ENCODE measurements at regions not wholly inside any gene's neighbourhood (a gene's known extent, or its start where the extent isn't known, plus 50 kb on each side); places are given as distances from the start of the nearest gene placed in this dataset.

GRCh38 chr21:15601390-15601789, 128.4 kb upstream of the USP25 start:
- DNase-seq (no peak), FAIRE-seq (no peak)
- no peaks in the 10 kb centered on the region for H3K36me3 ChIP-seq (ENCODE audit: control insufficient read depth in 2 of 3, insufficient read depth in 3 of 3, low read length in 3 of 3)
- no peak overlapping the region for H3K27ac ChIP-seq (ENCODE audit: low read depth in 2 of 2, low read length in 2 of 2)
- no peaks in the 10 kb centered on the region for H3K9me3 ChIP-seq (ENCODE audit: control insufficient read depth in 2 of 3, insufficient read depth in 1 of 3, low read length in 3 of 3)
- no peaks in the 10 kb centered on the region for H3K4me1 ChIP-seq (ENCODE audit: control insufficient read depth in 2 of 3, insufficient read depth in 2 of 3, low read depth in 1 of 3, low read length in 3 of 3)
- no peak overlapping the region for H3K9ac ChIP-seq (ENCODE audit: low read length in 3 of 3)
- no peak for TF ChIP-seq CTCF (IDR thresholded peaks at IDR 0.05; ENCODE audit: borderline replicate concordance, extremely low read depth, insufficient read depth)
- H3K27me3 ChIP-seq (ENCODE audit: control insufficient read depth, insufficient read depth, low read length), result no peaks in the 10 kb centered on the region
- intact Hi-C loops (cut with DNase I), result no loop called here
- H3K4me3 ChIP-seq (ENCODE audit: low read length in 3 of 3), result no peak overlapping the region

GRCh38 chr21:15604413-15604812, 125.4 kb upstream of the USP25 start:
- Histone ChIP-seq H3K9ac (ENCODE audit: low read length in 3 of 3) (no peak overlapping the region), H3K27me3 (ENCODE audit: control insufficient read depth, insufficient read depth, low read length) (no peaks in the 10 kb centered on the region), H3K27ac (ENCODE audit: low read depth in 2 of 2, low read length in 2 of 2) (no peak overlapping the region), H3K4me3 (ENCODE audit: low read length in 3 of 3) (no peak overlapping the region), H3K4me1 (ENCODE audit: control insufficient read depth in 2 of 3, insufficient read depth in 2 of 3, low read depth in 1 of 3, low read length in 3 of 3) (no peaks in the 10 kb centered on the region), H3K9me3 (ENCODE audit: control insufficient read depth in 2 of 3, insufficient read depth in 1 of 3, low read length in 3 of 3) (no peaks in the 10 kb centered on the region), H3K36me3 (ENCODE audit: control insufficient read depth in 2 of 3, insufficient read depth in 3 of 3, low read length in 3 of 3) (no peaks in the 10 kb centered on the region)
- no peak for FAIRE-seq
- intact Hi-C loops (cut with DNase I), result no loop called here
- peak in 1 of 5 donors; percentile 19 for DNase-seq
- no peak for TF ChIP-seq CTCF (IDR thresholded peaks at IDR 0.05; ENCODE audit: borderline replicate concordance, extremely low read depth, insufficient read depth)

- DNase-seq, result no peak
Observed at GRCh38 chr21:15614766-15615165, 115.0 kb upstream of the USP25 start.

More at GRCh38 chr21:15614766-15615165, 115.0 kb upstream of the USP25 start:
- intact Hi-C loops (cut with DNase I), result no loop called here
- Histone ChIP-seq H3K9me3 (ENCODE audit: control insufficient read depth in 2 of 3, insufficient read depth in 1 of 3, low read length in 3 of 3) (no peaks in the 10 kb centered on the region), H3K4me1 (ENCODE audit: control insufficient read depth in 2 of 3, insufficient read depth in 2 of 3, low read depth in 1 of 3, low read length in 3 of 3) (no peaks in the 10 kb centered on the region), H3K4me3 (ENCODE audit: low read length in 3 of 3) (no peak overlapping the region), H3K9ac (ENCODE audit: low read length in 3 of 3) (no peak overlapping the region), H3K27me3 (ENCODE audit: control insufficient read depth, insufficient read depth, low read length) (no peaks in the 10 kb centered on the region), H3K27ac (ENCODE audit: low read depth in 2 of 2, low read length in 2 of 2) (no peak overlapping the region), H3K36me3 (ENCODE audit: control insufficient read depth in 2 of 3, insufficient read depth in 3 of 3, low read length in 3 of 3) (no peaks in the 10 kb centered on the region)
- FAIRE-seq, result no peak
- TF ChIP-seq CTCF (IDR thresholded peaks at IDR 0.05; ENCODE audit: borderline replicate concordance, extremely low read depth, insufficient read depth), result no peak

All from kidney (tissue), 13 donors.